ENCODE measurements at regions not wholly inside any gene's neighbourhood (a gene's known extent, or its start where the extent isn't known, plus 50 kb on each side); places are given as distances from the start of the nearest gene placed in this dataset.

GRCh38 chr9:18238752-18239447 lies 235.1 kb upstream of the ADAMTSL1 start:
- H3K27me3 ChIP-seq (ENCODE audit: control insufficient read depth, insufficient read depth, low read length) = no peaks in the 10 kb centered on the region
- H3K4me3 ChIP-seq (ENCODE audit: low read length) = no peak overlapping the region
- no peaks in the 10 kb centered on the region for H3K36me3 ChIP-seq (ENCODE audit: control insufficient read depth, insufficient read depth, low read length)
- H3K9ac ChIP-seq (ENCODE audit: low read length) = no peak overlapping the region
- no peak overlapping the region for H3K27ac ChIP-seq (ENCODE audit: low read depth, low read length)
- no peaks in the 10 kb centered on the region for H3K4me1 ChIP-seq (ENCODE audit: control insufficient read depth, insufficient read depth, low read length)

- H3K27ac ChIP-seq (ENCODE audit: low read depth, low read length) = no peak overlapping the region
- no peak overlapping the region for H3K9ac ChIP-seq (ENCODE audit: low read length)
- no peaks in the 10 kb centered on the region for H3K36me3 ChIP-seq (ENCODE audit: control insufficient read depth, insufficient read depth, low read length)
- H3K27me3 ChIP-seq (ENCODE audit: control insufficient read depth, insufficient read depth, low read length) = no peaks in the 10 kb centered on the region
- no peak overlapping the region for H3K4me3 ChIP-seq (ENCODE audit: low read length)
- no peaks in the 10 kb centered on the region for H3K4me1 ChIP-seq (ENCODE audit: control insufficient read depth, insufficient read depth, low read length)
These were observed 233.7 kb upstream of the ADAMTSL1 start for GRCh38 chr9:18240213-18240612.

GRCh38 chr9:18245911-18246310 lies 228.0 kb upstream of the ADAMTSL1 start:
- no peak overlapping the region for H3K27ac ChIP-seq (ENCODE audit: low read depth, low read length)
- H3K36me3 ChIP-seq (ENCODE audit: control insufficient read depth, insufficient read depth, low read length) = no peaks in the 10 kb centered on the region
- H3K27me3 ChIP-seq (ENCODE audit: control insufficient read depth, insufficient read depth, low read length) = no peaks in the 10 kb centered on the region
- no peak overlapping the region for H3K9ac ChIP-seq (ENCODE audit: low read length)
- H3K4me3 ChIP-seq (ENCODE audit: low read length) = no peak overlapping the region
- no peaks in the 10 kb centered on the region for H3K4me1 ChIP-seq (ENCODE audit: control insufficient read depth, insufficient read depth, low read length)

GRCh38 chr9:18250053-18250452 lies 223.9 kb upstream of the ADAMTSL1 start:
- no peak overlapping the region for H3K27ac ChIP-seq (ENCODE audit: low read depth, low read length)
- no peaks in the 10 kb centered on the region for H3K4me1 ChIP-seq (ENCODE audit: control insufficient read depth, insufficient read depth, low read length)
- no peak overlapping the region for H3K9ac ChIP-seq (ENCODE audit: low read length)
- no peaks in the 10 kb centered on the region for H3K36me3 ChIP-seq (ENCODE audit: control insufficient read depth, insufficient read depth, low read length)
- no peak overlapping the region for H3K4me3 ChIP-seq (ENCODE audit: low read length)
- H3K27me3 ChIP-seq (ENCODE audit: control insufficient read depth, insufficient read depth, low read length) = no peaks in the 10 kb centered on the region

- H3K4me3 ChIP-seq (ENCODE audit: low read length) = no peak overlapping the region
- H3K27ac ChIP-seq (ENCODE audit: low read depth, low read length) = no peak overlapping the region
- peaks cover 8% of the 10 kb centered on the region for H3K4me1 ChIP-seq (ENCODE audit: control insufficient read depth, insufficient read depth, low read length)
- H3K9ac ChIP-seq (ENCODE audit: low read length) = no peak overlapping the region
- no peaks in the 10 kb centered on the region for H3K27me3 ChIP-seq (ENCODE audit: control insufficient read depth, insufficient read depth, low read length)
- H3K36me3 ChIP-seq (ENCODE audit: control insufficient read depth, insufficient read depth, low read length) = no peaks in the 10 kb centered on the region
These were observed 220.0 kb upstream of the ADAMTSL1 start for GRCh38 chr9:18253950-18254349.

GRCh38 chr9:18255158-18255629 lies 218.8 kb upstream of the ADAMTSL1 start:
- no peak overlapping the region for H3K27ac ChIP-seq (ENCODE audit: low read depth, low read length)
- no peaks in the 10 kb centered on the region for H3K36me3 ChIP-seq (ENCODE audit: control insufficient read depth, insufficient read depth, low read length)
- no peak overlapping the region for H3K9ac ChIP-seq (ENCODE audit: low read length)

GRCh38 chr9:18255747-18256146 lies 218.2 kb upstream of the ADAMTSL1 start:
- H3K4me1 ChIP-seq (ENCODE audit: control insufficient read depth, insufficient read depth, low read length) = peaks cover 8% of the 10 kb centered on the region
- H3K36me3 ChIP-seq (ENCODE audit: control insufficient read depth, insufficient read depth, low read length) = no peaks in the 10 kb centered on the region
- no peak overlapping the region for H3K9ac ChIP-seq (ENCODE audit: low read length)
- no peak overlapping the region for H3K27ac ChIP-seq (ENCODE audit: low read depth, low read length)
- H3K4me3 ChIP-seq (ENCODE audit: low read length) = no peak overlapping the region
- H3K27me3 ChIP-seq (ENCODE audit: control insufficient read depth, insufficient read depth, low read length) = no peaks in the 10 kb centered on the region

More at GRCh38 chr9:18255158-18255629, 218.8 kb upstream of the ADAMTSL1 start:
- peaks cover 8% of the 10 kb centered on the region for H3K4me1 ChIP-seq (ENCODE audit: control insufficient read depth, insufficient read depth, low read length)
- H3K4me3 ChIP-seq (ENCODE audit: low read length) = no peak overlapping the region
- H3K27me3 ChIP-seq (ENCODE audit: control insufficient read depth, insufficient read depth, low read length) = no peaks in the 10 kb centered on the region

GRCh38 chr9:18256568-18256967 lies 217.4 kb upstream of the ADAMTSL1 start:
- Histone ChIP-seq H3K27me3 (ENCODE audit: control insufficient read depth, insufficient read depth, low read length) (no peaks in the 10 kb centered on the region), H3K27ac (ENCODE audit: low read depth, low read length) (no peak overlapping the region), H3K36me3 (ENCODE audit: control insufficient read depth, insufficient read depth, low read length) (no peaks in the 10 kb centered on the region), H3K4me3 (ENCODE audit: low read length) (no peak overlapping the region), H3K9ac (ENCODE audit: low read length) (no peak overlapping the region), H3K4me1 (ENCODE audit: control insufficient read depth, insufficient read depth, low read length) (peaks cover 8% of the 10 kb centered on the region)

GRCh38 chr9:18260521-18260920 lies 213.4 kb upstream of the ADAMTSL1 start:
- Histone ChIP-seq H3K27me3 (ENCODE audit: control insufficient read depth, insufficient read depth, low read length) (no peaks in the 10 kb centered on the region), H3K27ac (ENCODE audit: low read depth, low read length) (no peak overlapping the region), H3K4me1 (ENCODE audit: control insufficient read depth, insufficient read depth, low read length) (peaks cover 4% of the 10 kb centered on the region)

GRCh38 chr9:18261181-18261580 lies 212.8 kb upstream of the ADAMTSL1 start:
- Histone ChIP-seq H3K36me3 (ENCODE audit: control insufficient read depth, insufficient read depth, low read length) (no peaks in the 10 kb centered on the region), H3K27me3 (ENCODE audit: control insufficient read depth, insufficient read depth, low read length) (no peaks in the 10 kb centered on the region), H3K9ac (ENCODE audit: low read length) (no peak overlapping the region), H3K27ac (ENCODE audit: low read depth, low read length) (no peak overlapping the region), H3K4me3 (ENCODE audit: low read length) (no peak overlapping the region), H3K4me1 (ENCODE audit: control insufficient read depth, insufficient read depth, low read length) (peaks cover 2% of the 10 kb centered on the region)

More at GRCh38 chr9:18260521-18260920, 213.4 kb upstream of the ADAMTSL1 start:
- H3K9ac ChIP-seq (ENCODE audit: low read length) = no peak overlapping the region
- no peak overlapping the region for H3K4me3 ChIP-seq (ENCODE audit: low read length)
- H3K36me3 ChIP-seq (ENCODE audit: control insufficient read depth, insufficient read depth, low read length) = no peaks in the 10 kb centered on the region

GRCh38 chr9:18263377-18263776 lies 210.6 kb upstream of the ADAMTSL1 start:
- Histone ChIP-seq H3K9ac (ENCODE audit: low read length) (no peak overlapping the region), H3K36me3 (ENCODE audit: control insufficient read depth, insufficient read depth, low read length) (no peaks in the 10 kb centered on the region), H3K4me1 (ENCODE audit: control insufficient read depth, insufficient read depth, low read length) (no peaks in the 10 kb centered on the region), H3K27ac (ENCODE audit: low read depth, low read length) (no peak overlapping the region), H3K4me3 (ENCODE audit: low read length) (no peak overlapping the region), H3K27me3 (ENCODE audit: control insufficient read depth, insufficient read depth, low read length) (no peaks in the 10 kb centered on the region)

- H3K27ac ChIP-seq (ENCODE audit: low read depth, low read length) = no peak overlapping the region
- H3K9ac ChIP-seq (ENCODE audit: low read length) = no peak overlapping the region
- H3K36me3 ChIP-seq (ENCODE audit: control insufficient read depth, insufficient read depth, low read length) = no peaks in the 10 kb centered on the region
- no peak overlapping the region for H3K4me3 ChIP-seq (ENCODE audit: low read length)
- no peaks in the 10 kb centered on the region for H3K4me1 ChIP-seq (ENCODE audit: control insufficient read depth, insufficient read depth, low read length)
- no peaks in the 10 kb centered on the region for H3K27me3 ChIP-seq (ENCODE audit: control insufficient read depth, insufficient read depth, low read length)
These were observed 205.6 kb upstream of the ADAMTSL1 start for GRCh38 chr9:18268381-18268780.

GRCh38 chr9:18269561-18269960 lies 204.4 kb upstream of the ADAMTSL1 start:
- H3K27me3 ChIP-seq (ENCODE audit: control insufficient read depth, insufficient read depth, low read length) = no peaks in the 10 kb centered on the region
- H3K4me3 ChIP-seq (ENCODE audit: low read length) = no peak overlapping the region
- H3K36me3 ChIP-seq (ENCODE audit: control insufficient read depth, insufficient read depth, low read length) = no peaks in the 10 kb centered on the region
- no peak overlapping the region for H3K9ac ChIP-seq (ENCODE audit: low read length)
- no peaks in the 10 kb centered on the region for H3K4me1 ChIP-seq (ENCODE audit: control insufficient read depth, insufficient read depth, low read length)
- no peak overlapping the region for H3K27ac ChIP-seq (ENCODE audit: low read depth, low read length)
